IMR-90 (cell line): ENCODE measurements at regions not wholly inside any gene's neighbourhood (a gene's known extent, or its start where the extent isn't known, plus 50 kb on each side); places are given as distances from the start of the nearest gene placed in this dataset.

ENCODE experiments used
- ATAC-seq: fragments of 200-7000 bp; cut with Tn5 transposase; 2 replicates; pipeline ENCODE4 v1.9.1; 2020; ENCODE audit warnings: low read depth, mild to moderate bottlenecking, moderate library complexity
- BruUV-seq: library from RNA; stranded (reverse); fragments of 400-500 nt; replicated peaks from 2 replicates; lab custom pipeline; 2021; lab: Mats Ljungman, UMichigan
- CTCF ChIA-PET: fragments of 300-600 bp; formaldehyde crosslinking; extraction: SDS; loops from one replicate; lab custom pipeline; 2021; ENCODE audit warnings: antibody characterized with exemption; lab: Yijun Ruan, JAX
- POLR2A ChIA-PET: fragments of 300-600 bp; sonication (Branson Sonifier 250); formaldehyde crosslinking; loops from one replicate; lab custom pipeline; 2022; ENCODE audit warnings: antibody characterized with exemption; ENCODE audit not compliant: unreplicated experiment; lab: Charles Lee
- DNase-seq: peaks from one replicate; pipeline ENCODE4 v3.0.0; 2013
- H2AFZ ChIP-seq: replicated peaks from 2 replicates; pipeline ENCODE3; 2013; ENCODE audit warnings: low read length, mild to moderate bottlenecking; ENCODE audit not compliant: poor library complexity
- H2AK5ac ChIP-seq: 2 replicates; pipeline ENCODE4 v1.6.1; 2013; ENCODE audit warnings: low read depth, low read length, inconsistent platforms
- H2AK9ac ChIP-seq: replicated peaks from 2 replicates; pipeline ENCODE3; 2013; ENCODE audit warnings: mild to moderate bottlenecking, low read depth, low read length, moderate library complexity; ENCODE audit not compliant: poor library complexity
- H2BK120ac ChIP-seq: 2 replicates; pipeline ENCODE4 v1.6.1; 2013; ENCODE audit warnings: low read depth, low read length, inconsistent platforms
- H2BK15ac ChIP-seq: 3 replicates; pipeline ENCODE4 v1.6.1; 2013; ENCODE audit warnings: low read depth, low read length, inconsistent platforms
- H2BK20ac ChIP-seq: 2 replicates; pipeline ENCODE4 v1.6.1; 2013; ENCODE audit warnings: low read depth, mild to moderate bottlenecking, inconsistent platforms, low read length, moderate library complexity
- H2BK5ac ChIP-seq: 2 replicates; pipeline ENCODE4 v1.6.1; 2013; ENCODE audit warnings: mild to moderate bottlenecking, low read depth, low read length, inconsistent platforms; ENCODE audit not compliant: poor library complexity, severe bottlenecking
- H3K14ac ChIP-seq: replicated peaks from 2 replicates; pipeline ENCODE4 v1.6.1; 2013; ENCODE audit warnings: low read depth, low read length, inconsistent platforms
- H3K18ac ChIP-seq: 2 replicates; pipeline ENCODE4 v1.6.1; 2013; ENCODE audit warnings: low read depth, low read length, control low read depth
- H3K23ac ChIP-seq: 2 replicates; pipeline ENCODE4 v1.6.1; 2013; ENCODE audit warnings: low read depth, low read length, inconsistent platforms
- H3K27ac ChIP-seq: 2 replicates; pipeline ENCODE4 v1.5.1; 2013; ENCODE audit warnings: mild to moderate bottlenecking, control low read depth, low read length; ENCODE audit not compliant: insufficient read depth
- H3K27me3 ChIP-seq: 2 replicates; pipeline ENCODE4 v1.6.1; 2013; ENCODE audit warnings: low read length; ENCODE audit not compliant: control insufficient read depth, insufficient read depth
- H3K36me3 ChIP-seq: 2 replicates; pipeline ENCODE4 v1.6.1; 2013; ENCODE audit warnings: low read length, mixed read lengths; ENCODE audit not compliant: control insufficient read depth, insufficient read depth
- H3K4ac ChIP-seq: 2 replicates; pipeline ENCODE4 v1.6.1; 2013; ENCODE audit warnings: low read depth, low read length, inconsistent platforms
- H3K4me1 ChIP-seq: 2 replicates; pipeline ENCODE4 v1.6.1; 2013; ENCODE audit warnings: low read length, mixed read lengths; ENCODE audit not compliant: control insufficient read depth, insufficient read depth
- H3K4me2 ChIP-seq: 2 replicates; pipeline ENCODE4 v1.6.1; 2013; ENCODE audit warnings: low read depth, mild to moderate bottlenecking, control low read depth, low read length, moderate library complexity
- H3K4me3 ChIP-seq: 2 replicates; pipeline ENCODE4 v1.5.1; 2013; ENCODE audit warnings: low read depth, mild to moderate bottlenecking, control low read depth, low read length, moderate library complexity; ENCODE audit not compliant: insufficient read depth
- H3K56ac ChIP-seq: 2 replicates; pipeline ENCODE4 v1.6.1; 2013; ENCODE audit warnings: low read length, inconsistent platforms; ENCODE audit not compliant: insufficient read depth; ENCODE audit errors: extremely low read depth
- H3K79me1 ChIP-seq, 2 experiments: 2 replicates each; pipeline ENCODE4 v1.6.1; 2013; ENCODE audit warnings: low read length in 2 of 2, inconsistent platforms in 1 of 2, low read depth in 1 of 2
- H3K9ac ChIP-seq: 2 replicates; pipeline ENCODE4 v1.6.1; 2013; ENCODE audit warnings: low read depth, low read length, control low read depth
- H3K9me1 ChIP-seq: 2 replicates; pipeline ENCODE4 v1.6.1; 2013; ENCODE audit warnings: low read length, inconsistent platforms; ENCODE audit not compliant: insufficient read depth
- H3K9me3 ChIP-seq: 2 replicates; pipeline ENCODE4 v1.6.1; 2013; ENCODE audit warnings: low read length; ENCODE audit not compliant: control insufficient read depth, insufficient read depth
- H4K20me1 ChIP-seq: 2 replicates; pipeline ENCODE4 v1.6.1; 2013; ENCODE audit warnings: low read length, inconsistent platforms; ENCODE audit not compliant: insufficient read depth
- H4K5ac ChIP-seq: 2 replicates; pipeline ENCODE4 v1.6.1; 2013; ENCODE audit warnings: mild to moderate bottlenecking, low read depth, low read length, control low read depth
- H4K8ac ChIP-seq, 2 experiments: 2 replicates each; pipeline ENCODE4 v1.6.1; 2013; ENCODE audit warnings: low read depth in 2 of 2, low read length in 2 of 2, control low read depth in 1 of 2, inconsistent platforms in 1 of 2
- H4K91ac ChIP-seq: 2 replicates; pipeline ENCODE4 v1.6.1; 2013; ENCODE audit warnings: low read depth, low read length, inconsistent platforms; ENCODE audit not compliant: insufficient read depth
- CHD1 ChIP-seq: IDR thresholded peaks from 2 replicates; pipeline ENCODE4 v1.6.1; 2012; ENCODE audit warnings: low read depth, low read length, improper control_type of control experiment
- MAFK ChIP-seq: IDR thresholded peaks from 2 replicates; pipeline ENCODE4 v1.6.1; 2012; ENCODE audit warnings: low read depth, low read length, improper control_type of control experiment
- WGBS, 2 experiments: methylation state at CpG; one replicate each; pipeline versions ENCODE4 v1.1.5 to v1.1.7; 2013; ENCODE audit warnings: missing lambda C conversion rate in 2 of 2; ENCODE audit not compliant: insufficient read length in 1 of 2; ENCODE audit errors: extremely low coverage in 2 of 2; 5-methylcytosine and 5-hydroxymethylcytosine counted together
- dilution Hi-C: fragments of 300-500 bp; cut with HindIII; formaldehyde crosslinking; loops from one replicate; pipeline ENCODE4 v1.14.3; 2018; ENCODE audit warnings: low sequenced_read_pairs; ENCODE audit not compliant: unreplicated experiment
- in situ Hi-C: fragments of 300-500 bp; cut with MboI; formaldehyde crosslinking; loops from 3 replicates; pipeline ENCODE4 v1.14.3; 2019; ENCODE audit warnings: low sequenced_read_pairs, inconsistent platforms, mixed read lengths
- intact Hi-C: fragments of 100-400 bp; cut with micrococcal nuclease; formaldehyde crosslinking; loops from 2 replicates; pipeline ENCODE4 v1.10.0; 2022

DNA sequence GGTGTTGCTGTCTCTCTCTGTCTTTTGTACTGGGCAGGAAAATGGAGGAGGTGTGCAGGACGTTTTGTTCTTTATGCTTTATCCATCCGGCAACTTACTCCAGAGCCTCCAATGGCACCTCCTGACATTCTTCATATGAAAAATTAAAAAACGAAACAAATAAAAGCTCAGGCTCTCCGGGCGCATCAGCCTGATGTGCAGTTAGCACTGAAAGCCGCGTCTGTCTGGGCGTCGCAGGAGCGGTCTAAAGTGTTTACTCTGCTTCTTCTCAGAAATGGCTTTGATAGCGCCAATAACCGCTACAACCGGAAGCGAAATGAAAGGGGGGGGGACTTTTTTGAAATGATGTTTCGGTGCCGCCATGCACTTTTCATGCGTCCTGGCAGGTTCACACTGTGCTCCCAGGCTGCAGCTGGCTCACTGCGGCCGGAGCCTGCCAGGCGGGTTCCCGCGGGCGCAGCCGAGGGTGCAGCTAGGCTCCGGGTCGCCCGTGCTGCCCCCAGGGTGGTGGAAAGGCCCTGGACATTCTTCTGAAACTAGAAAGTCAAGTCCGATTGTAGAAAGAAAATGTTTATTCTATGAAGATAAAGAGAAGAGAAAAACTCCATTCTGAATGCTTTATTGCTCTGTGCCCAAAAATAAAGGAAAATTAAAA is 407.7 kb upstream of the IRX1 start:
- DNase-seq = no peak
- H4K91ac ChIP-seq = no peak overlapping the region
- ChIA-PET CTCF (no interaction called here), POLR2A (no interaction called here)
- no peak overlapping the region for H3K56ac ChIP-seq
- H3K18ac ChIP-seq = no peak overlapping the region
- peaks cover 13% of the 10 kb centered on the region for H3K9me3 ChIP-seq
- no peaks in the 10 kb centered on the region for H3K36me3 ChIP-seq
- TF ChIP-seq MAFK (no peak), CHD1 (no peak)
- ATAC-seq = no peak
- H3K9me1 ChIP-seq = no peaks in the 10 kb centered on the region
- H3K23ac ChIP-seq = no peak overlapping the region
- H3K4me3 ChIP-seq = no peak overlapping the region
- H2AK9ac ChIP-seq = no peak overlapping the region
- H3K27ac ChIP-seq = no peak overlapping the region
- BruUV-seq = no TSS peak
- no peak overlapping the region for H2AFZ ChIP-seq
- no peaks in the 10 kb centered on the region for H3K4me1 ChIP-seq
- WGBS, 2 experiments = 40% methylated on average over 10 of the region's 28 CpGs; no CpG with 5 or more reads in 1 of the 2 experiments
- H2BK20ac ChIP-seq = no peak overlapping the region
- H3K79me1 ChIP-seq = no peaks in the 10 kb centered on the region
- no peak overlapping the region for H2BK5ac ChIP-seq
- no peaks in the 10 kb centered on the region for H3K27me3 ChIP-seq
- intact Hi-C loops (no loop called here), dilution Hi-C loops (no loop called here), in situ Hi-C loops (no loop called here)
- no peaks in the 10 kb centered on the region for H4K20me1 ChIP-seq
- H3K14ac ChIP-seq = no peak overlapping the region
- no peak overlapping the region for H3K4ac ChIP-seq
- H2BK120ac ChIP-seq = no peak overlapping the region
- no peak overlapping the region for H4K5ac ChIP-seq
- H2AK5ac ChIP-seq = no peak overlapping the region
- H4K8ac ChIP-seq = no peak overlapping the region
- no peak overlapping the region for H3K9ac ChIP-seq
- H2BK15ac ChIP-seq = no peak overlapping the region
- H3K4me2 ChIP-seq = no peak overlapping the region
